Osteoblast (primary cell): ENCODE measurements at regions not wholly inside any gene's neighbourhood (a gene's known extent, or its start where the extent isn't known, plus 50 kb on each side); places are given as distances from the start of the nearest gene placed in this dataset.
"Not testable (repeated sequence)": the region's sequence is repeated elsewhere in the genome, so short reads cannot be mapped to it uniquely, and the experiment has no call there.

ENCODE experiments used
- DNase-seq: peaks from one replicate; pipeline ENCODE4 v3.0.0; 2011; ENCODE audit warnings: low spot score, mixed read lengths; ENCODE audit not compliant: insufficient read length; ENCODE audit errors: missing footprints
- H2AFZ ChIP-seq: 2 replicates; pipeline ENCODE4 v1.6.0; 2011; ENCODE audit warnings: mild to moderate bottlenecking, low read length
- H3K27ac ChIP-seq: 2 replicates; pipeline ENCODE4 v1.5.1; 2011; ENCODE audit warnings: mild to moderate bottlenecking, low read depth, low read length, moderate library complexity
- H3K27me3 ChIP-seq: 2 replicates; pipeline ENCODE4 v1.6.0; 2012; ENCODE audit warnings: mild to moderate bottlenecking, control low read depth, inconsistent platforms, low read length, moderate library complexity; ENCODE audit not compliant: insufficient read depth
- H3K36me3 ChIP-seq: 2 replicates; pipeline ENCODE4 v1.5.1; 2011; ENCODE audit warnings: mild to moderate bottlenecking, low read length, control low read depth, moderate library complexity; ENCODE audit not compliant: insufficient read depth
- H3K4me1 ChIP-seq: 2 replicates; pipeline ENCODE4 v1.5.1; 2011; ENCODE audit warnings: mild to moderate bottlenecking, low read length, control low read depth, moderate library complexity; ENCODE audit not compliant: insufficient read depth
- H3K4me2 ChIP-seq: 2 replicates; pipeline ENCODE4 v1.6.0; 2011; ENCODE audit warnings: mild to moderate bottlenecking, low read length; ENCODE audit not compliant: insufficient read depth
- H3K4me3 ChIP-seq: fragments of 200-600 bp; sonication (generic); 3 replicates; pipeline ENCODE4 v1.5.1; 2012; ENCODE audit warnings: mild to moderate bottlenecking, low read length, inconsistent platforms; ENCODE audit not compliant: insufficient read depth
- H3K79me2 ChIP-seq: 2 replicates; pipeline ENCODE4 v1.6.0; 2012; ENCODE audit warnings: mild to moderate bottlenecking, low read length, control low read depth, inconsistent platforms; ENCODE audit not compliant: insufficient read depth
- H3K9me3 ChIP-seq: 2 replicates; pipeline ENCODE4 v1.5.1; 2011; ENCODE audit warnings: low read depth, low read length, control low read depth
- H4K20me1 ChIP-seq: 2 replicates; pipeline ENCODE4 v1.6.0; 2012; ENCODE audit warnings: mild to moderate bottlenecking, low read length, control low read depth; ENCODE audit not compliant: insufficient read depth
- TF ChIP-seq, protein P1 (sequence below): IDR thresholded peaks from 2 replicates; pipeline ENCODE4 v1.5.1; 2011; ENCODE audit warnings: mild to moderate bottlenecking, low read depth, low read length, moderate library complexity; ENCODE audit errors: extremely low read depth

DNA sequence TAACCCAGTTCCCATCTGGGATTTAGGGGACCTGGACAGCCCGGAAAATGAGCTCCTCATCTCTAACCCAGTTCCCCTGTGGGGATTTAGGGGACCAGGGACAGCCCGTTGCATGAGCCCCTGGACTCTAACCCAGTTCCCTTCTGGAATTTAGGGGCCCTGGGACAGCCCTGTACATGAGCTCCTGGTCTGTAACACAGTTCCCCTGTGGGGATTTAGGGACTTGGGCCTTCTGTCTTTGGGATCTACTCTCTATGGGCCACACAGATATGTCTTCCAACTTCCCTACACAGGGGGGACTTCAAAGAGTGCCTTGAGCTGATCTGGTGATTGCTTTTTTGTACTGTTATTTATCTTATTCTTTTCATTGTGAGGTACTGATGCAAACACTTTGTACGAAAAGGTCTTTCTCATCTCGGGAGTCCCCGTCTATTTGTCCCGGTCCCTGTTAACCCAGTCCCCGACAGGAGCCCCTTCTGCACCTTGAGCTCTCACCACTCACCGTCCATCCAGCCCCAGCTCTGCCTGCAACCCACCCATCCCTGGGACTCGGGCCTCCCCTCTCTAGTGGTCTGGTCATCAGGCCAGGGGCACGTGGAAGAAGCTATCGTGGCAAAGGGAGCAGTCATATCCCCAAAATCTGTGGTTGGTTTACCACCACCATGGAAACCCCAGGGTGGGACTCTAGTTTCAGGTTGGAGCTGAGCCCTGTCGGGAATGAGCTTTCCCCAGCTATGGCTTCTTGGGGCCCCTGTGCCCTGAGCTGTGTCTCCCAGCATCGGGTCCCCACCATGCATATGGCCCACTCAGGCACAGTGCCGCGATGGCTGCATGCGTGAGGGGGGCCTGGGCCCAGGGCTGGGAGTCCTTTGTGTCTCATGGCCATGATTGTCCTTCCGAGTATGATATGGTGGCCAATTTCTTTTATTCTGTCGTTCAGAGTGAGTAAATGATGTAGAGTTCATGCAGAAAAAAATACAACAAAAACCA lies 270.4 kb upstream of the PLCXD1 start:
- DNase-seq, H2AFZ ChIP-seq, H3K4me2 ChIP-seq, H3K4me1 ChIP-seq, H3K9me3 ChIP-seq, H4K20me1 ChIP-seq, H3K36me3 ChIP-seq, H3K4me3 ChIP-seq, H3K27ac ChIP-seq, H3K27me3 ChIP-seq, H3K79me2 ChIP-seq: not testable (repeated sequence)

DNA sequence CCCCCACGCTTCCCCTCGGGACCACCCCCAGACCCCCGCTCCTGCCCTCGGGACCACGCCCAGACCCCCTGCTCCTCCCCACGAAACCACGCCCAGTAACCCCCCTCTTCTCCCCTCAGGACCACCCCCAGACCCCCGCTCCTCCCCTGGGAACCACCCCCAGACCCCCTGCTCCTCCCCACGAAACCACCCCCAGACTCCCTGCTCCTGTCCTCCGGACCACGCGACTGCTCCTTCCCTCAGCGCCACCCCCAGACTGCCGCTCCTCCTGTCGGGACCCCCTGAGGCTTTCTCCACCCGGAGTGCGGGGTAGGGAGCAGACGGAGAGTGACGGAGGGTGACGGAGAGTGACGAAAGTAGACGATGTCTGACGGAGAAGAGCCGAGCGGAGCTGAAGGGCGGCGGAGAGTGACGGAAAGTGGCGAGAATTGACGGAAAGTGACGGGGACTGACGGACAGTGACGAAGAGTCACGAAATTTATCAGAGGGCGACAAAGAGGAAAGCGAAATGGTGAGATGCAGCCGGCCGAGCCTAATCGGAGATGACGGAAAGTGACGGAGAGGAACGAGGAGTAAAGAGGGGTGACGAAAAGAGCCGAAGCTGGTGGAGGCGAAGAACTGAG lies 267.2 kb upstream of the PLCXD1 start:
- not testable (repeated sequence) for H2AFZ ChIP-seq, H3K27me3 ChIP-seq, H3K9me3 ChIP-seq, H3K27ac ChIP-seq, H3K4me1 ChIP-seq, DNase-seq, H3K4me3 ChIP-seq, H3K36me3 ChIP-seq, H3K79me2 ChIP-seq, H3K4me2 ChIP-seq, H4K20me1 ChIP-seq

- not testable (repeated sequence) for H3K36me3 ChIP-seq, H4K20me1 ChIP-seq, H2AFZ ChIP-seq, H3K9me3 ChIP-seq, H3K4me2 ChIP-seq, DNase-seq, H3K4me1 ChIP-seq, H3K27ac ChIP-seq, H3K79me2 ChIP-seq, H3K4me3 ChIP-seq, H3K27me3 ChIP-seq
Measured at GRCh38 chrX:14452-14851, 266.7 kb upstream of the PLCXD1 start.

- not testable (repeated sequence) for H3K4me2 ChIP-seq, H3K27me3 ChIP-seq
Measured at GRCh38 chrX:18768-19454, 262.3 kb upstream of the PLCXD1 start.

DNA sequence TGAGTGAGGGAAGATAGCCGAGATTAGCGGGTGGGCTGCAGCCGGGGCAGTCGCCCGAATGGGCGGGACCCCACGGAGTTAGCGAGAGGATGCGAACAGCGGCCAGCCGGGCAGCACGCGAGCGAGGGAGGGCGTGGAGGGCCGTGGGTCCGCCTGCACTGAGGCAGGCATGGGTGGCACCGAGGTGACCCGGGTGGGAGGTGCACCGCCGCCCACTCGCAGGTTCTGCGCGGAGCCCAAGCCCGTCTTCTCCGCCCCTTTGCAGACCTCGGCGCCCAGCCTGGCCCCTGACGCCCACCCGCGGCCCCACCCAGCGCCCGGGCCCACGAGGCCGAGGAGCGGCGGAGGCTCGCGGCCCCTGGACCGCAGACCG lies 261.7 kb upstream of the PLCXD1 start:
- H3K36me3 ChIP-seq, H3K9me3 ChIP-seq, DNase-seq, H3K79me2 ChIP-seq, H3K27ac ChIP-seq, H3K4me3 ChIP-seq, H3K4me2 ChIP-seq, H3K27me3 ChIP-seq, H3K4me1 ChIP-seq, H4K20me1 ChIP-seq, H2AFZ ChIP-seq: not testable (repeated sequence)

More at GRCh38 chrX:18768-19454, 262.3 kb upstream of the PLCXD1 start:
- not testable (repeated sequence) for H3K4me1 ChIP-seq, H4K20me1 ChIP-seq, H3K4me3 ChIP-seq, H3K36me3 ChIP-seq, DNase-seq, H3K79me2 ChIP-seq, H2AFZ ChIP-seq, H3K27ac ChIP-seq, H3K9me3 ChIP-seq

- Histone ChIP-seq H3K4me2 (peak overlapping the region; percentile 51), H3K4me3 (no peak overlapping the region), H3K27me3 (no peaks in the 10 kb centered on the region), H2AFZ (no peak overlapping the region), H3K79me2 (no peaks in the 10 kb centered on the region), H3K4me1 (no peaks in the 10 kb centered on the region), H4K20me1 (no peaks in the 10 kb centered on the region), H3K27ac (no peak overlapping the region), H3K36me3 (no peaks in the 10 kb centered on the region), H3K9me3 (no peaks in the 10 kb centered on the region)
- TF ChIP-seq, protein P1, sequence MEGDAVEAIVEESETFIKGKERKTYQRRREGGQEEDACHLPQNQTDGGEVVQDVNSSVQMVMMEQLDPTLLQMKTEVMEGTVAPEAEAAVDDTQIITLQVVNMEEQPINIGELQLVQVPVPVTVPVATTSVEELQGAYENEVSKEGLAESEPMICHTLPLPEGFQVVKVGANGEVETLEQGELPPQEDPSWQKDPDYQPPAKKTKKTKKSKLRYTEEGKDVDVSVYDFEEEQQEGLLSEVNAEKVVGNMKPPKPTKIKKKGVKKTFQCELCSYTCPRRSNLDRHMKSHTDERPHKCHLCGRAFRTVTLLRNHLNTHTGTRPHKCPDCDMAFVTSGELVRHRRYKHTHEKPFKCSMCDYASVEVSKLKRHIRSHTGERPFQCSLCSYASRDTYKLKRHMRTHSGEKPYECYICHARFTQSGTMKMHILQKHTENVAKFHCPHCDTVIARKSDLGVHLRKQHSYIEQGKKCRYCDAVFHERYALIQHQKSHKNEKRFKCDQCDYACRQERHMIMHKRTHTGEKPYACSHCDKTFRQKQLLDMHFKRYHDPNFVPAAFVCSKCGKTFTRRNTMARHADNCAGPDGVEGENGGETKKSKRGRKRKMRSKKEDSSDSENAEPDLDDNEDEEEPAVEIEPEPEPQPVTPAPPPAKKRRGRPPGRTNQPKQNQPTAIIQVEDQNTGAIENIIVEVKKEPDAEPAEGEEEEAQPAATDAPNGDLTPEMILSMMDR = no peak
- no peak for DNase-seq
Measured at GRCh38 chrX:19912-20571, 261.1 kb upstream of the PLCXD1 start.

GRCh38 chrX:24139-24538 lies 257.0 kb upstream of the PLCXD1 start:
- H3K4me2 ChIP-seq, H3K27ac ChIP-seq, H3K36me3 ChIP-seq, H3K9me3 ChIP-seq, H3K79me2 ChIP-seq, H3K4me3 ChIP-seq, H2AFZ ChIP-seq, H3K4me1 ChIP-seq, H4K20me1 ChIP-seq, H3K27me3 ChIP-seq, DNase-seq: not testable (repeated sequence)
